Activated T-cell treated with anti-CD3 and anti-CD28 coated beads, Interleukin-2, amount 50 U/mL, for 4 hours (primary cell): ENCODE measurements at regions not wholly inside any gene's neighbourhood (a gene's known extent, or its start where the extent isn't known, plus 50 kb on each side); places are given as distances from the start of the nearest gene placed in this dataset.
A peak's percentile ranks its signal among the peaks of the same experiment; 100 is the strongest.

Source experiments
- ATAC-seq, 2 donors: fragments of 200-7000 bp; cut with Tn5 transposase; one replicate each; pipeline ENCODE4 v1.10.0; 2021
- DNase-seq: peaks from one replicate; pipeline ENCODE4 v3.0.0-alpha.2; 2020
- H3K27me3 Mint-ChIP-seq: one replicate; pipeline ENCODE4 v1.8.0; 2021; ENCODE audit warnings: low read depth, mixed read lengths
- H3K36me3 Mint-ChIP-seq: one replicate; pipeline ENCODE4 v1.8.0; 2022; ENCODE audit warnings: mixed read lengths; ENCODE audit not compliant: insufficient read depth
- H3K4me1 Mint-ChIP-seq: one replicate; pipeline ENCODE4 v1.8.0; 2021; ENCODE audit warnings: low read depth, mixed read lengths
- H3K4me3 Mint-ChIP-seq: one replicate; pipeline ENCODE4 v1.8.0; 2021; ENCODE audit warnings: mild to moderate bottlenecking, moderate library complexity, mixed read lengths
- H3K9me3 Mint-ChIP-seq: one replicate; pipeline ENCODE4 v1.8.0; 2021; ENCODE audit warnings: mixed read lengths

GRCh38 chr9:99749641-99750040, 72.0 kb upstream of the NR4A3 start:
- Mint-ChIP-seq H3K9me3 (no peaks in the 10 kb centered on the region), H3K4me3 (no peak overlapping the region), H3K27me3 (peaks cover 8% of the 10 kb centered on the region), H3K36me3 (no peaks in the 10 kb centered on the region), H3K4me1 (no peaks in the 10 kb centered on the region)
- DNase-seq: no peak
- no peak for ATAC-seq

GRCh38 chr9:99750526-99750925, 71.2 kb upstream of the NR4A3 start:
- ATAC-seq: no peak
- H3K9me3 Mint-ChIP-seq: no peaks in the 10 kb centered on the region

GRCh38 chr9:99752417-99753109, 69.1 kb upstream of the NR4A3 start:
- H3K4me1 Mint-ChIP-seq: no peaks in the 10 kb centered on the region
- H3K9me3 Mint-ChIP-seq: no peaks in the 10 kb centered on the region
- H3K36me3 Mint-ChIP-seq: no peaks in the 10 kb centered on the region
- H3K4me3 Mint-ChIP-seq: no peak overlapping the region
- no peak for DNase-seq
- no peak for ATAC-seq
- peaks cover 7% of the 10 kb centered on the region for H3K27me3 Mint-ChIP-seq

More at GRCh38 chr9:99750526-99750925, 71.2 kb upstream of the NR4A3 start:
- no peak for DNase-seq
- Mint-ChIP-seq H3K4me1 (no peaks in the 10 kb centered on the region), H3K27me3 (peaks cover 8% of the 10 kb centered on the region), H3K36me3 (no peaks in the 10 kb centered on the region), H3K4me3 (no peak overlapping the region)

- peaks cover 7% of the 10 kb centered on the region for H3K27me3 Mint-ChIP-seq
- no peaks in the 10 kb centered on the region for H3K36me3 Mint-ChIP-seq
- no peak for DNase-seq
- ATAC-seq: no peak
- no peaks in the 10 kb centered on the region for H3K9me3 Mint-ChIP-seq
- H3K4me3 Mint-ChIP-seq: no peak overlapping the region
- no peaks in the 10 kb centered on the region for H3K4me1 Mint-ChIP-seq
Measured at GRCh38 chr9:99753436-99753835, 68.2 kb upstream of the NR4A3 start.

GRCh38 chr9:99760421-99760820, 61.3 kb upstream of the NR4A3 start:
- Mint-ChIP-seq H3K36me3 (no peaks in the 10 kb centered on the region), H3K4me1 (no peaks in the 10 kb centered on the region), H3K27me3 (peaks cover 8% of the 10 kb centered on the region), H3K4me3 (no peak overlapping the region), H3K9me3 (no peaks in the 10 kb centered on the region)
- DNase-seq (no peak), ATAC-seq (no peak)

GRCh38 chr9:99762470-99762869, 59.2 kb upstream of the NR4A3 start:
- Mint-ChIP-seq H3K4me3 (no peak overlapping the region), H3K36me3 (no peaks in the 10 kb centered on the region), H3K9me3 (no peaks in the 10 kb centered on the region), H3K4me1 (no peaks in the 10 kb centered on the region), H3K27me3 (peaks cover 13% of the 10 kb centered on the region)
- ATAC-seq: peak; percentile 67 to 83
- no peak for DNase-seq
